Omental fat pad (tissue), 3 donors: ENCODE measurements at regions not wholly inside any gene's neighbourhood (a gene's known extent, or its start where the extent isn't known, plus 50 kb on each side); places are given as distances from the start of the nearest gene placed in this dataset.

Experiments
- ATAC-seq: fragments of 150-250 bp; one replicate; pipeline ENCODE4 v1.9.1; 2016; ENCODE audit warnings: mild to moderate bottlenecking, moderate library complexity; ENCODE audit not compliant: low FRiP score
- DNase-seq: peaks from one replicate; pipeline ENCODE4 v3.0.0-alpha.2; 2019; ENCODE audit warnings: low spot score
- CTCF ChIP-seq, 3 donors: fragments of 450-650 bp; IDR thresholded peaks; one replicate each; pipeline ENCODE4 v1.5.1; 2016 to 2017; ENCODE audit warnings: antibody characterized with exemption in 3 of 3, mild to moderate bottlenecking in 3 of 3, moderate library complexity in 2 of 3

GRCh38 chr2:59312967-59313940, 1072.1 kb upstream of the FANCL start:
- DNase-seq = no peak
- ATAC-seq = no peak
- TF ChIP-seq CTCF (IDR thresholded peaks at IDR 0.05) = no peak

GRCh38 chr2:59312029-59312428, 1070.9 kb upstream of the FANCL start:
- DNase-seq (no peak), ATAC-seq (no peak)
- no peak for TF ChIP-seq CTCF (IDR thresholded peaks at IDR 0.05)

- TF ChIP-seq CTCF (IDR thresholded peaks at IDR 0.05) = no peak
- ATAC-seq (no peak), DNase-seq (no peak)
These were observed 1067.0 kb upstream of the FANCL start for GRCh38 chr2:59308108-59308507.

GRCh38 chr2:59307196-59307595, 1066.1 kb upstream of the FANCL start:
- no peak for DNase-seq
- no peak for ATAC-seq
- TF ChIP-seq CTCF (IDR thresholded peaks at IDR 0.05) = no peak

GRCh38 chr2:59303272-59303671, 1062.1 kb upstream of the FANCL start:
- ATAC-seq = no peak
- TF ChIP-seq CTCF (IDR thresholded peaks at IDR 0.05) = no peak

GRCh38 chr2:59302683-59303082, 1061.6 kb upstream of the FANCL start:
- DNase-seq = no peak
- no peak for ATAC-seq
- TF ChIP-seq CTCF (IDR thresholded peaks at IDR 0.05) = no peak

More at GRCh38 chr2:59303272-59303671, 1062.1 kb upstream of the FANCL start:
- no peak for DNase-seq
